ENCODE measurements at regions not wholly inside any gene's neighbourhood (a gene's known extent, or its start where the extent isn't known, plus 50 kb on each side); places are given as distances from the start of the nearest gene placed in this dataset.

GRCh38 chr1:30477588-30477987 is 245.8 kb downstream of the MATN1 start:
- TF ChIP-seq CTCF (IDR thresholded peaks at IDR 0.05) (no peak), EP300 (IDR thresholded peaks at IDR 0.05) (no peak)
